GM21447 (cell line): ENCODE measurements at regions not wholly inside any gene's neighbourhood (a gene's known extent, or its start where the extent isn't known, plus 50 kb on each side); places are given as distances from the start of the nearest gene placed in this dataset.
"Not testable (repeated sequence)": the region's sequence is repeated elsewhere in the genome, so short reads cannot be mapped to it uniquely, and the experiment has no call there.

Experiments used
- ATAC-seq: cut with Tn5 transposase; IDR thresholded peaks from one replicate; pipeline ENCODE4 v1.9.1; 2021; ENCODE audit not compliant: unreplicated experiment

DNA sequence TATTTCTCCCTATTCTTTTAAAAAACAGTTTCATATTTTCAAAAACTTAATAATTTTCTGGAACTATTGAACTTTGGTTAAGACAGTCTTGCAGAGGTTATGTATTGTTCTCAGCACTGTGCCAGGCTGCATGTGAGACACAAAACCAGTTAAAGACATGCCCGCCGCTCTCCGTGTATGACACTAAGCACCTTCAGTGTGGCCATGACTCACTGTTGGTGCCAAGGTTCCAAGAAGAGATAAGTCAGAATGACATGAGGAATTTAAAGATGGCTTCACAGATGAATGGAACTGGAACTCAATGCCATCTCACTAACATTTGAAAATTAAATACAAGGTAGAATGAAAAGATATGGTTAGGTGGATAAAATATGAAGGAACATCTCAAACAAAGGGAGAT is 525.5 kb upstream of the ZFP42 start:
- ATAC-seq, result no peak

DNA sequence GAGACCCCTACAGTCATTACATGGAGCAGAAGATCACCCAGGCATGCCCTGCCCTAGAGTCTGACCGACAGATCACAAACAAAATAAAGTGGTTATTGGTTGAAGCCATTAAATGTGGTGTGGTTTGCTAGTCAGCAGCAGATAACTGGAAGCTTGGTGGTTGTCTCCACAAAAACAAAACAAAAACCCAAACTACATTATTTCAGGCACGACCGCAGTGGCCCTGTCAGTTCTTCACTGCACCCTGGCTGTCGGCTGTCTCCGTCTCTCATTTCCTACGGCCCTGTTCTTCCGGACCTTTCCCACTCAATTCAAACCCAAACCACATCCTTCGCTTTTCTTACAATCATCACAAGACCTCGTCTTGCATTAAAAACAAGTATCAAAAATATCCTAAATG is 521.3 kb upstream of the ZFP42 start:
- ATAC-seq, result no peak

GRCh38 chr4:187475901-187476300 is 519.7 kb upstream of the ZFP42 start:
- ATAC-seq, result no peak

GRCh38 chr4:187477224-187477623 is 518.3 kb upstream of the ZFP42 start:
- ATAC-seq, result no peak

DNA sequence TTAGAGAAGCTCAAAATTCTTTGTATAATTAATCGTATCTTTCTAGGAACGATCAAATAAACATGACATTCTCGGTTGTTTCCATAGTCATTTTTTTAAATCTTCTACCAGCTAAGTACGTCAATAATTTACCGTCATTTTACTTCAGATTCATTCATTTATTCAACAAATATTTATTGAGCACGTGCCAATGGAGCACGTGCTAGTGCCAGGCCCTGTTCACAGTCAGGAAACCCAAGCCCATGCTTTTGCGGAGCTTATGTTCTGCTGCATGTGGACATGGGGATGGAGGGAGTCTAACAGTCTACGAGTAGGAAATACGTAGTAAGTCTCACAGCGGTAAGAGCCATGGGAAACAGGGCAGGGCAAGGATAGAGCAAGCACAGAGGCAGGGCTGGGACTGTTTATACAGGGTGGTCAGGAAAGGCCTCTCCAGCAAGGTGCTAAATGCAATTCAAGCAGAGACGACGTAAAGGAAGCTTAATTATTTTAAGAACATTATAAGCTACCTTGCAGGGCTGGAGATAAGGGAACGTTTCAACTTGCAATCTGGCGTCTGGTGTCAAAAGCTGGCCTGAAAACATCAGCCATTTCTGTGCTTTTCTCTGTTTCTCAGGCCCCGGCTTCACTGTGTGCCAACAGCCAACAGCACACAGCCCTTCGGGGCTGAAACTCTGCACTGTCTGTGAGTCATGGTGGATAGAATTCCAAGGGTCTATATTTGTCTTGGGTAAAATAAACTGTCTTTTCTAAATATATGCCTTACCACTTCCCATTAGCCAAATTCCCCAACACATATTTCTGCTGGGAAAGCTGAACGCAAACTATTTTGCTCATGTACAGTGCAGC is 517.1 kb upstream of the ZFP42 start:
- ATAC-seq, result no peak

DNA sequence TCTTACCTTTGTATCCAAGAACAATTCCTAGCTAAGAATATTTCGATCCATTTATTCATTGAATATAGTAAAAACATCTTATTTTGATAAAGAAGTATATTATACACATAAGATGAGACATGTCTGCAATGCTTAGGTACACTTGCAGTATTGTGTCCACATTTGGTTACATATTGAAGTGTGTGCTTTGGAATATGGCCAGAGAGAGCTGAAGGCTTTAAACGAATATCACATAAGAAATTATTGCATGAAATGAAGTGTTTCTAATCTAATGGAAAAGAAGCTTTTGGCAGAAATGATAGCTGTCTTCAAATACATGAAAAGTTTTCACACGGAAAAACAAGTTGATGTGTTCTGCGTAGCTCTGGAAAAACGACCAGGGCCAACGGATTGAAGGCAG is 516.1 kb upstream of the ZFP42 start:
- no peak for ATAC-seq

DNA sequence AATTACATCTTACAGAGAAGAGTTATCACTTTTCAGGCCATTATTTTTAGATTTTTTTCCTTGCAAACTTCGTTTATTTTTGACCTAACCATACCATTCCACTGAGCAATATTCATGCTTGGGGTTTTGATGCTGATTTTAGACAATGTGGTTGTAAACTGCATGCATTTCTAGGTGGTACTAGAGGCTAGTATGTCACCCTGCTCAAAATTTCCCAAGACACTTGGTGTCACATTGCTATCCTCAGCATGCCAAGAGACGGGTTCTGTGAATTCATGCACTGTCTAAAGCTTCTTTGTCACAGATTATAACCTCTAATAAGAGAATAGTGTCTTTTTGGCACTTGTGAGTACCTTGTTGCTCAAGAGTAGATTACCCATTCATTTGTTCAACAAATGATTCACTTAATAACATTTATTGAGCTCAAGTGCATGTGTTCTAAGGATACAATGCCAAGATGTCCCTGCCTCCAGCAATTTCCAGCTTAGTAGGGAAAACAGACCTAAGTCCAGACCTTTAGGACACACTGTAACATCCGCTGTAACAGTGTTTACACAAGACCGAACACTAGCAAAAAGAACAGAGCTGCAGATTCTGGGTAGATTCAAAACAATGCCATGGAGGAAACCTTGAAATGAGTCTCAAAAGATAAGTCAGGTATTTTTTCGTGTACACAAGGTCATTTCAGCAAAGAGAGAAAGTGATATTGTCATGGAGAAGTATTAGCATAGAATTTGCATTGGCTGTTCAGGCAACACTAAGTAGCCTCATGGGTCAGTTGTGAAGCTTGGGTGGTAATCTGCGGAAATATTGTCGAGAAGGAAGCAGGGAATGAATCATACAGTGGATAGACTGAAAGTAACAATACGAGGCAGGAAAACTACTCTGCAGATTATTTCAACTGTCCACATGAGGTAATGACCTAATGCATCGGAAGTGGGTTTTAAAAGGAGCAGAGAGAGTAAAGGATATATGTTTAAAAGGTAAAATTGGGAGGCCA is 515.1 kb upstream of the ZFP42 start:
- ATAC-seq, result no peak

- ATAC-seq, result no peak
These were observed 511.4 kb upstream of the ZFP42 start for GRCh38 chr4:187484186-187484585.

DNA sequence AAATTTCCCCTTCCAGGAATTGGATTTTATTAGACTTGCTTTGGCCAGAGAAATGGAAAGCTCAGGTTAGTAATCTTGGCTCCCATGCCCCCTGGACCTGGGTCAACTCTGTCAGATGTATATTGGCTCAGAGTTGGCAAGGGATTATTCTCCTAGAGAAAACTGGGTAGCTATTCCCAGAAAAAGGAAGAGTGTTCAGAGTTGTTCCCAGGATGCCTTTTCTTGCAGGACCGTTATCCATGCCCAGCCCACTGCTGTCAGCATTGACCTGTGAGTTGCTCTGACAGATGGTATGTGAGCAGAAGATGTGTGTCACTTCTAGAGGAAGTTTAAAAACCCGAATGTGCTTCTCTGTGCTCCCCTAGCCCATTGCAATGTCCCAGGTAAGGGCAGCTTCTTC is 509.9 kb upstream of the ZFP42 start:
- no peak for ATAC-seq

DNA sequence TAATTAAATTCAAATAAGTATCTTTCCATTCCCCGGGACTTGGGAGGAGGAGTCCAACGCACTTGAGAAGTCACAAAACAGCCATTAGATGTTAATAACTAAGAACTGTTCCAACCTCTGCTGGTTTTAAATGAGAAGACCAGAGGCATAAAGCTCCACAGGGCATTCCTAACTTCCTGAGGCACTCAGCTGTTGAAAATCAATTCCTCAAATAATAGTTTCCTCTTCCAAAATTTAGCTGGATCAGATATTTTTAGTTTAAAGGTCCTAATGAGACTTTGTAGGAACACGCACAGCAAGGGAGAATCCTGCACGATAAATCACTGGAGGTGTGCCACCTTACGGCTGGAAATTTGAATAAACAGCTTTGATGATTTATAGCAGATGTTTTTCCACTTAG is 504.3 kb upstream of the ZFP42 start:
- no peak for ATAC-seq

DNA sequence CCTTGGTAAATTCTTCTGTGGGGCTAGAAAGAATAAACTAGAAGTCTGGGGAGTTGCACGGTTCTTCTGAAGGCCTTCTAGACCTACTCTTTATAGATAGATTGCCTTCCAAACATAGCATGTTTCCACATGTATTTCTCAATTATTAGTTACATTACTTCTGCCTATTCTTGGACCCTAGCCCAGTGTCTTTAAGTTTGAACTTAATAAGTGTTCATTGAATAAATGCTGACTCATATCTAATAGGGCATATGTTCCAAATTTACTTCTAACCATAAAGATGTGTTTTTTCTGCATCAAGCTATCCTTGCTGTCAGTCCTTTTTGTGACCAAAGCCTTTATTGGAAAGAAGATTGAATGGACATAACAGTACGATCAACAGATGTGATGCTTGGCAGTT is 503.6 kb upstream of the ZFP42 start:
- no peak for ATAC-seq

DNA sequence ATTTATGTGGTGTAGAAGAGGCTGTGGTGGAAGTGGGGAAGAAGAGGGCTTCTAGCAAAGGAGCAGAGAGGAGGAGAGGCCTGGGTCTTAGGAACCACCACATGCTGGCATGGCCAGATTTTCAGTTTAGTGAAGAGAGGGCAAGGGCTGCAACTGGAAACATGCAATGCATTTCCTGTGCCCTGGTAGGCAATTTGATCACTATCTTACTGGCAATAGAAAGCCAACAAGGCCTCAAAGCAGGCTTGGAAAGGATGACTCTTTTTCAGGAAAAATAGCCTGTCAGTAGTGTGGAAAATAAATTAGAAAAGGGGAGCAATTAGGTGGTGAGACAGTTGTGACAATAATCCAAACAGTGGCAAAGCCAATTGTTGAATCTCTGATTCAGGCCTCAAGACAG is 501.9 kb upstream of the ZFP42 start:
- no peak for ATAC-seq

DNA sequence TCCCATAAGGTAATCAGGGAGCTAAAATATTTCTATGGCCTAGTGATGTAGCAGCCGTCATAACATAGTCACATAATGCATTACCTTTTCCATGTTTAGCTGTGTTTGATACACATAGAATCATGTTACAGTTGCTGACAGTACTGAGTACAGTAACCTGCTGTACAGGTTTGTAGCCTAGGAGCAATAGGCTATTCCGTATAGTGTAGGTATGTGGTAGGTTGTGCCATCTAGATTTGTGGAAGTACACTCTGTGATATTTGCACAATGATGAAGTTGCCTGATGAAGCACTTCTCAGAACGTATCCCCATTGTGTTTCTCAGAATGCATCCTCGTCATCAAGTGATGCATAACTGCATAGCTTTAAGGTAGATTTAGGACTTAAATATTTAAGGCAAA is 495.6 kb upstream of the ZFP42 start:
- ATAC-seq, result no peak

GRCh38 chr4:187500796-187501195 is 494.8 kb upstream of the ZFP42 start:
- ATAC-seq, result no peak

DNA sequence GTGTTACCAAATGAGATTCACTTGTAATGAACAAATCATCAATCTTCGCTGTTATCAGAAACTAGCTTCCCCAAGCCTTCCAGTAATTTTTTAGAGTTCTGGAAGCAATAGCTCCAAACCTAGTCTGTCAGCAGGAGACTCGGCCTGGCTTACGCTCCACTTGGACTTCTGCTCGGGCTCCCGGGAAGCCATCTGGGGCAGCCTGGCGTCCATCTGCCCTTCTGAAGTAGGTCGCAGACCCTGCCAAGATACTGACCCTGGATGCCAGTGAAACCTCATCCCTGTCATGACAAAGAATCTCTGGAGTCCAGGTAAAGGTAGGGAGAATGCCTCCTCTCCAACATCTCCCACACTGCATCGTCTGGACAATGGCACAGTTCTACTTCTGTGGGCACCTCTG is 493.8 kb upstream of the ZFP42 start:
- no peak for ATAC-seq

DNA sequence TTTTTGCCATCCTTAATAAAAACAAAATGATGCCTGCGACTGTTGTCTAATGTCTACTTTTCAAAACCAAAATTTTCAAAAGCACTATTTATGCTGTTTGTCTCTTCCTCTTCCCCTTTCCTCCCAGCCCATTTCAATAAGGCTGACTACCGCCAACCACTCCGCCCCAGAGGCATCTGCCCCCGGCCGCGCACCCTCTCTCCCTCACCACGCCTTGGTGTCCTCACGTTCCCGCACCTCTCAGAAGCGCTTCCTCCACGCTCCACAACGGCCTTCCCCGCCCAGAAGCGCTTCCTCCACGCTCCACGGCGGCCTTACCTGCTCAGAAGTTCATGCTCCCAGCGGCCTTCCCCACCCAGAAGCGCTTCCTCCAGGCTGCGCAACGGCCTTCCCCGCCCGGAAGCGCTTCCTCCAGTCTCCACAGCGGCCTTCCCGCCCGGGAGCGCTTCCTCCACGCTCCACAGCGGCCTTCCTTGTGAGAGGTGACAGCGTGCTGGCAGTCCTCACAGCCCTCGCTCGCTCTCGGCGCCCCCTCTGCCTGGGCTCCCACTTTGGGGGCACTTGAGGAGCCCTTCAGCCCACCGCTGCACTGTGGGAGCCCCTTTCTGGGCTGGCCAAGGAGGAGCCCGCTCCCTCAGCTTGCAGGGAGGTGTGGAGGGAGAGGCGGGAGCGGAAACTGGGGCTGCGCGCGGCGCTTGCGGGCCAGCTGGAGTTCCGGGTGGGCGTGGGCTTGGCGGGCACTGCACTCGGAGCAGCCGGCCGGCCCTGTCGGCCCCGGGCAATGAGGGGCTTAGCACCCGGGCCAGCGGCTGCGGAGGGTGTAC is 490.4 kb upstream of the ZFP42 start:
- ATAC-seq, result no peak

DNA sequence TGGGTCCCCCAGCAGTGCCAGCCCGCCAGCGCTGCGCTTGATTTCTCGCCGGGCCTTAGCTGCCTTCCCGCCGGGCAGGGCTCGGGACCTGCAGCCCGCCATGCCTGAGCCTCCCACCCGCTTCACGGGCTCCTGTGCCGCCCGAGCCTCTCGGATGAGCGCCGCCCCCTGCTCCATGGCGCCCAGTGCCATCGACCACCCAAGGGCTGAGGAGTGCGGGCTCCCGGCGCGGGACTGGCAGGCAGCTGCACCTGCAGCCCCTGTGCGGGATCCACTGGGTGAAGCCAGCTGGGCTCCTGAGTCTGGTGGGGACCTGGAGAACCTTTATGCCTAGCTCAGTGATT is 489.8 kb upstream of the ZFP42 start:
- ATAC-seq, result not testable (repeated sequence)

DNA sequence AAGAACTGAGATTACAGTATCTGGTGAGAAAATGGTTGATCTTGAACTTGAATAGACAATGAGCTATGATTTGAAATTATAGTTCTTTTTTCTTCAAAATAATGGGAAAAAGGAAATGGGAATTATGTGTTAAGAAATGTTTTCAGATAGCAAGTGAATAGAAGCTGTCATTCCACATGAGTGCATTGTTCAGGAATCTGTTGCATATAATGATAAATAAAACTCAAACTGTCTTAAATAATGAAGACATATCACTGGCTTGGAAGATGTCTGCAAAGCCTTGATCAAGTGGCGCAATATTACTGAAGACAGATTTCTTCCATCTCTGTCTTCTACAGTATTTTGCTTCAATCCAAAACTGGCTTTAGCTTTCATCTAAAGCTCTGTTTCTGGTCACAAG is 479.3 kb upstream of the ZFP42 start:
- ATAC-seq, result no peak

- no peak for ATAC-seq
These were observed 453.9 kb upstream of the ZFP42 start for GRCh38 chr4:187541666-187542065.

GRCh38 chr4:187544461-187545053 is 451.0 kb upstream of the ZFP42 start:
- ATAC-seq, result no peak

DNA sequence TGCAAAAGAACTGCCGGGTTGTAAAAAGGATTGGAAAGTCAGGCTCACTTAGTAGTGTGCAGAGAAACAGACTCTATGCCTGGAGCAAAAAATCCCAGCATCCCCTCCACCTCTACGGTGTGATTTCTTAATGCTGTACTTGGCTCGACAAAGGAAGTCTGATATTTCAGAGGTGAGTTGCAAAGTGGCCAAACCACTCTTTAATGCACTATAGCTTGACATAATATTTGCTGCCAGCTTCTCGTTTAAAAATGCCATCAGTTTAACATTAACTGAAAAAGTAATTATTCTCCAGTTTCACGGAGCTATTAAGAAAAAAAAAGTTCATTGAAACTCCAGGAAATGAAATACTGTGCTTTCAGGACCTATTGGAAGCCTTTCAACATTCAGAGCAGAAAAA is 448.3 kb upstream of the ZFP42 start:
- ATAC-seq, result no peak
